CD4-positive, alpha-beta T cell treated with Interleukin-17A for 4 hours (primary cell): ENCODE measurements at regions not wholly inside any gene's neighbourhood (a gene's known extent, or its start where the extent isn't known, plus 50 kb on each side); places are given as distances from the start of the nearest gene placed in this dataset.

Experiments
- DNase-seq: peaks from one replicate; pipeline ENCODE4 v3.0.0-alpha.2; 2020; ENCODE audit warnings: mixed read lengths

DNA sequence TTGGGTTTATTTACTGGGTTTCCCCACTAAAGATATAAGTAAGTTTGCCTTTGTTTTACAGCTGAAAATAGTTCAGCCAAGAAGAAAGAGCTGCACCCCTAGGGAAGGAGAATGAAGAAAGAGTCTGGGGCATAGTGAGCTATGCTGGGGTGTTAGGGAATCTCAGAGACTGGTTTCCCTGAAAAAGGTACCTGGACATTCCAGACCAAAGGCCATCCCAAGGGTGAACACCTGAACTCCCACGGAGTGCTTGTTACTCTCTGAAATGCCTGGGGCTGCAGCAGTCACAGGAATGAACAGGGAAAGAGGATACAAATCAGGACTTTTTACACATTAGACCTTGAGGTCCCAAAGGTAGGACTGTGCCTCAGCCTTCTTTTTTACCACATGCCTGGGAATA lies 337.6 kb upstream of the SLC10A2 start:
- DNase-seq = no peak

DNA sequence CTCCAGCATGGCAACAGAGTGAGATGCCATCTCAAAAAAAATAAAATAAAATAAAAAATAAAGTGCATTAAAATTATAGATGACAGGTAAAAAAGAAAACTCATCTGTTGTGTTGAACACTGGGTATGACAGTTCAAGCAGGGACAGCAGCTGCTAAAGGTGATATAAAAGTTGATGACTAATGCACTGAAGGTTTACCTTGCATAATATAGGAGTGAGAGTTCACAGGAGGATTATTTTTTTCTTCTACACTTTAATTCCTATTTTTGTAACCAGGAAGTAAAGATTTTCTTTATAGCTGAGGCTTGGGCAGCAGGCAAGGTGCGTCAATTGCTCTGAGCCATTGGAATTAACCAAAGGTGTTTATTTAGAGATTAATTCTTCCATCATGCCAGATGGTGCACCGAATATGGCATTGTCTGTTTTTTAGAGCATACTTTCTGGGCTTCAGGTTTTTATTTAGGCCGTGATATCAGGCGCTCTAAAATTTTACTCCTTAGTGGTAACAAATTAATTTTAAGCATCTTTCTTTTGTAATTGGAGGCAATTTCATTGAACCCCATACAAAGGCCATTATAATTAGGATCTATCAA lies 337.0 kb upstream of the SLC10A2 start:
- no peak for DNase-seq

DNA sequence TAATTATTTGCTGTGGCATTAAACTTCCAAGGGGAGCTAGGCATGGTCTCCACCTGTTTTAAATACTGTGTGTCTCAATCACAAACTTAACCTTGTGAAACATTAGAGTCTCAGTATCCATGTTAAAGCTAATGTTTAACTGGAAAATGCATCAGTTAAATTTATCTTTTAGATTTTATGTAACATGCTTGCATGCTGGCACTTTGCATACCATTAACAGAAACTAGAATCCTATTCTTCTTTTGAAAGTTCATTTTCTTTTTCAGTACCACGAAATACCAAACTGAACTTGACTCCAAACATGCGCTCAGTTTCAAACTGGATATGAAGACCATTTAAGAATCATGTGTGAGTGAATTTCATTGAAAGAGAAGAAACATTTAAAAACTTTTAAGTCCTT lies 328.9 kb upstream of the SLC10A2 start:
- no peak for DNase-seq

DNA sequence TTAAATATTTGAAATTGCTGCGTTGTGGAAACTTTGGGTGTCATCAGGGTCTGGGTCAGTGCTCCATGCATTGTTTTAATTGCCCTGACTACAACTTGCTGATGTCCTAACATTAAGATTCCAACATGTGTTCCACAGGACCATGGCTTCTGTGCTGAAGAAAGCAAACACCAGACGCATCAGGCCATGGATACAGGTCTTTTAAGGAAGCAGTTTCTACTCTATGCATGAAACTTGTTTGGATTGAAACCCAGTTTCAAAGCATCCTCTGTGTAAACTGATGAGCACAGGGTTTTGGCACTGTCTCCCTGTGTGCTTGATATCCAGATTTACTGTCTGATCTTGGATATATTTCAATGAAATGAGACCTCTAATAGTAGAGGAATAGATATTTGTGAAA lies 328.4 kb upstream of the SLC10A2 start:
- no peak for DNase-seq

DNA sequence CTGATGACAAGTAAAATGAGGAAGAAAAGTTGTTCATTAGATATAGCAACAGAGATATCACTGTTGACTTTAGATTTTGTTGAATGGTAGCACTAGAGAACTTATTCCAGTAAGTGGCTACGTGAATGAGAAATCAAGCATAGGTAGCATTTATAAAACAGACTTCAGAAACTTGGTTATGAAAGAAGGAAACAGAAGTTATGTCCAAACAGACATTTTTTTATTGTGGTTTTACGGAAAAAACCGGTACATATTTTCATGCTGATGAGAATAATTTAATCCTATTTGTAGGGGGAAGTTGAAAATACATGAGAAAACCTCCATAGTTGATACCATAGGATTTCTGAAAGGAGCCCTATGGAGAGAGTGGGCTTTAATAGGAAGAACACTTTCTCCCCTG lies 325.7 kb upstream of the SLC10A2 start:
- no peak for DNase-seq

DNA sequence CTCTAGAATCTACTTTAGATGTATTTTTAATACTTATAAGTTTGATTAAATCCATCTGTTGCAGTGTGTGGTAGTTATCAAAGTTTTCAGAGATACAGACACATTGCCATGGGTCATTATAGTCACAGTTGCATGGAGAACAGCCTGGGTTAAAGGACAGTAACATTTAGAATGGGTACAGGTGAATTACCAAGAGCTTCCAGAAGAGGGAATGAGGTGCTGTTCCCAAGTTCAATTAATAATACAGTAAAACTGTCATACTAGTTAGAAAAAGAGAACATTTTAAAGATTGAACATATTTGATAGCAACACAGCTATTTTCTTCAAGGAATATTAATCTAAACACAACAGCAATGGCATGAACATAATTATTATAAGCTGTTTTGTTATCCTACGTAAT lies 322.6 kb upstream of the SLC10A2 start:
- no peak for DNase-seq

DNA sequence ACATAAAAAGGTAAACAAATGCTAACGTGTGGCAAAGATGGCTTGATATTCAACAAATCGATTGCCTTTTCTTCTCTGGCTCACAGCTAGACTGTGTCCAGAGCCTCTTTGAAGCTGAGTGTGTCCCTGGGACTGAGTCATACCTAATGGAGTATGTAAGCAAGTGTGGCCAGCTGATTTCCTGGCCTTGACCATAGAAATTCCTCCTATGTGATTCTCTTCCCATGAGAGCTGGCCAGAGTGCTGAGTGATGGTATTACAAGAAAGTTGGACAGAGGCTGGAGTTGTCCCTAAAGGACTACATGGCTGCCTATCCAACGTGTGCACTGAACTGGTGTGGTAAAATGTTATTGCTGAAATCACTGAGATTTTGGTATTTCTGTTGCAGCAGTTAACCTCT lies 320.1 kb upstream of the SLC10A2 start:
- no peak for DNase-seq

DNA sequence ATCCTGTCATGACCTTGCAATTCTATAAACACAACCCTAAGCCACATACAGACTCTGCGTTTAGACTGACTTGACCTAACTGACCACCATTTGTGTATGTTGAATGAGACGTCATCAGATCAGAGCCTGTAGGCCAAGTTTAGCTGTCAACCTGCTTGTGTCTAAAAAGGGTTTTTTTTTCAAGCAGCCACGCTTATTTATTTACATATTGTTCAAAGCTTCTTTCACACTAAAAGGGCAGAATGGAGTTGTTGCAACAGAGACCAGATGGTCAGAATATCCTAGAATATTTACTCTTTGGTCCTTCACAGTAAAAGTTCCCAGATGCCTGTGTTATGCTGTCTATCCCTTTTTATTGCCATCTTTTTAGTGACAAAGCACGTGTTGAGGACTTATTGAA lies 307.7 kb upstream of the SLC10A2 start:
- no peak for DNase-seq

DNA sequence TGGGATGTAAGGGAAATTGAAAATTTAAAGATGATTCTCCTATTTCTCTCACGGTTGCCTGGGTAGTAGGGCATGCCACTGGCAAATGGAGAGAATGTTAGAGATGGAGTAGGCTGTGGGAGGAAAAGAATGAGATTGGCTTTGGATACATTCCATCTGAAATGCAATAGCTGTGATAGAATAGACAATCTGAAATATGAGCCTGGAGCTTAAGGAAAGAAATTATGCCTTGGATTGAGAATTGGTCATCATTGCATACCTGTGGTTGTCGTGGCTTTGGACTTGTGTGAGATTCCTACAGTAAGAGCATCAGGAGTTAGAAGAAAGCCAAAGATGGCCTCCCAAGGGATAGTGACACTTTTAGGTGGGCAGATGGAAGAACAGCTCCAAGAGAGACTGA lies 305.1 kb upstream of the SLC10A2 start:
- no peak for DNase-seq

DNA sequence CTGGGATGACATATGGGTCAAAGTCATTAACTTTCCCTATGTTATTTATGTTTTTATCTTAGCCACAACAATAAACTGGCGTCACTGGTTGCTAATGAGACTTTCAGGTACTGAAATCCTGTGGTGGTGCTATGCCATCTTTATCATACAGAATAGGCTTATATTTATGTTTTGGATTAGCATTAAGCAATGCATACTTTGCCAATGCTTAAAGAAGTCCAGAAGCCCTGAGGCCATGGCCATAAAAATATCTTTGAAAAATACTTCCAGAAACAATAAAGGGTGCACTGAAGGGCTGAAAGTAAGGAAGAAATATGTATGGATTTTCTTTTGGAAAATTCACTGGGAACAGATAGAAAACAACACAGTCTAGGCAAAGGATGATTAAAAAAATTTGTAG lies 304.6 kb upstream of the SLC10A2 start:
- DNase-seq = no peak

DNA sequence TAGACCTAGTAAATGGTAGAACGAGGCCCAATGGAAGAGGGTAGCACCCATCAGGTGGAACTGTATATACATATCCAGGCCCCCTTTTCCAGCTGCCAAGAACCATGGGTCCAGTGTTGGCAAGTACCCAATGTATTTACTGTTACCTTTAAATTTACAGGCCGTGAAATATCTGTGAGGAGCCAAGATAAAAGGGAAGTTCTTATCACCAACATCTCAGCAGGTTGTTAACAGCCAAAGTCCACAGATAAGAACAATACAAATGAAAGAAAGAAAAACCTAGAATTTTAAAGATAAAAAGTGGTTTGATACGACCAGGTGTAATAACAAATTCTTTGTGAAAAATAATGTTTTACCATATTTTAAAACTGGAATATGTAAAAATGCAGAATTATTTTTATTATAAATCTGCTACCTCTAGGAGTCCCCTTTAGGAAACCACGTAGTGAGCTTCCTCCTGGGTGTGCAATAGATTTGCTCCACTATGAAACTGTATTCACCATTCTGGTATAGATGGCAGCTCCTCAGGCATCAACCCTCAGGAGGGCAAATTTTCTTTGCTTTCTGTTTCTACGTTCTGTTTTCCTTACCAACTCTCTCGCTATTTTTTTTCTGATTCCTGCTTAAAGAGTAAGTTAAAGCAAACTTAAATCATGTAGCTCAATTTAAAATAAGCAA lies 292.2 kb upstream of the SLC10A2 start:
- no peak for DNase-seq

DNA sequence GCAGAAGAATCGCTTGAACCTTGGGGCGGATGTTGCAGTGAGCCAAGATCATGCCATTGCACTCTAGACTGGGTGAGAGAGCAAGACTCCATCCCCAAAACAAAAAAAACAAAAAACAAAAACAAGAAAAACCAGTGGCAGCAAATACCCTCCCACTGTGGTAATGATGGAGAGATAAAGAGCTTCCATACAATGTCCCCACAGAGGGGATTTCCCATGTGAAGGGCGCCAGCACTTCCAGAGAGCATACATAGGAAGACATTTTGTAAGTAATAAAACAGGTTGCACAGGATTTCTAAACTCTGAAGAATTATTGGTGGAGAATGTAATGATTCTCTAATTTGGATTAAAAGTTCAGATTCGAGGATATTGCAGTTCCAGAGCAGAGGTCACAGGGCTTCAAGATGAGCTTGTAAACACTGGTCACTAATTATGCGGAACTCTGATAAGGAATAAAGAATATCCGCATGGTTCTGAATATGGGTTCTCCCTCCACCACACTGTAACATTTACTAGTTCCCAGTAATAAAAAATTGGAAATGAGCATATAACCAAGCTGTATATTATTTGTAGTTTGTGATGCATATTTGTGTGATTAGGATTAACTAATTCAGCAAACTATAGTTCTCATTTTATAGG lies 290.1 kb upstream of the SLC10A2 start:
- no peak for DNase-seq

DNA sequence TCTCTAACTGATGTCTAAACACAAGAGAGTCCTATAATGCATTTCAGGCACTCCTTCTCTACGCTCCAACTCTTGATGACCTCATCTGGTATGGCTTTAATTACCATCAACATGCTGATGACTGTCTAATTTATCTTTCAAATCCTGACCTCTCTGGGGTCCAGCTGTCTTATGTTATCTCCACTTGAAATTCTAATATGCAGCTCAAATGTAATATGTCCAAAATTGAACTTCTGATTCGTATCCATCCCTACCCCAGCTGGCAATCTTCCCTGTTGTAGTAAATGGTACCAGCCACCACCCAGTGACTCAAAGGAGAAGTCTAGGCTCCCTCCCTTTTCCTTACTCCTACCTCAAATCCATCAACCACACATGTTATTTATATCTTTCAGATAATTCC lies 288.0 kb upstream of the SLC10A2 start:
- DNase-seq = no peak

DNA sequence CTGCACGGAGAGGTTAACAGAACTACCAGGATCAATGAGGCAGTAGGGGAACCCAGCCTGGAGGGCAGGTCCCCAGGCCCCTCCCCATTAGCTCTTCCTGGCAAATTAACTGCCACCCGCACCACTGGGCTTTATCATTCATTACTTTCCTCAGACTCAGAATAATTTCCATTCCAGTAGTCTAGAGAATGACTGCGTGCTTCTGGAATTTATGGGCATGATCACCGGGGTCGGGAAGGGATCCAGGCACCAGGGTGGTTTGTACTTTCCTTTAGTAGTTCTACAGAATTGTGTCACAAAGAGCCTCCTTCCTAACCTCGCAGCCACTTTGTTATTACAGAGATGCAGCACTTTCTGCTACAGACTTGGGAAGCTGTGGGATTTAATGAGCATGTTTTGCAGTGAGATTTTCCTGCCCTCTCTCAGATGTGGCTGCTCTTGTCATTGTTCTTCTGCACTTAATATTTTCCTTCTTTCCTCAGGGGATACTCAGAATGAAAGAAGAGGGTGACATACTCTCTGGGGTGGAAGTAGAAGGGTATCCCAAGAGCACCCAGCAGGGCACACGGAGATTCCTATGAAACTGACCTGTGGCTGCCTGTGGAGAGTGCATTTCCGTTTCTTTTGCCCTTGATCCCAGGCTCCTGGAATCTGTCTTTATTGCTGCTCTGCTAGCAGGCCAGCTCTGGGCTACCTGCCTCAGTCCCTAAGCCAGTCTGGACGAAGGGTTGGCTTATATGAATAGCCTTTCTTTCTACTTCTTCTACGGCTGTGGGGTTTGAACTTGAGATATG lies 285.0 kb upstream of the SLC10A2 start:
- no peak for DNase-seq

DNA sequence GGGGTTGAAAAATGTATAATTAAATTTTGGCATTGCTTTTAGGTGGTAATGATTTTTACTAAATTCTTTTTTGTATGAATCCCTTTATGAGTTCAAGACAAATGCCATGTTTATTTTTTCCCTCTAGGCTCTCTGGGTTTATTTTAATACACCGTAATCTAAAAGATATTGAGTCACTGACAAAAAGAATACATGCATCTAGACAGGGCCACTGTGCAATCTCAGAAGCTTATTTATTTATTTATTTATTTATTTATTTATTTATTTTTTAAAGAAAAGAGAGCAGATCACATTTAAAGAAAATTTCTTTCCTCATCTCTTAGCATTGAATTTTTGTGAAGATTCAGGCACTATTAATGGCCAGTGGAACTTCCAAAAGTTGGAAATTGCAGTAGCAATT lies 283.9 kb upstream of the SLC10A2 start:
- no peak for DNase-seq

DNA sequence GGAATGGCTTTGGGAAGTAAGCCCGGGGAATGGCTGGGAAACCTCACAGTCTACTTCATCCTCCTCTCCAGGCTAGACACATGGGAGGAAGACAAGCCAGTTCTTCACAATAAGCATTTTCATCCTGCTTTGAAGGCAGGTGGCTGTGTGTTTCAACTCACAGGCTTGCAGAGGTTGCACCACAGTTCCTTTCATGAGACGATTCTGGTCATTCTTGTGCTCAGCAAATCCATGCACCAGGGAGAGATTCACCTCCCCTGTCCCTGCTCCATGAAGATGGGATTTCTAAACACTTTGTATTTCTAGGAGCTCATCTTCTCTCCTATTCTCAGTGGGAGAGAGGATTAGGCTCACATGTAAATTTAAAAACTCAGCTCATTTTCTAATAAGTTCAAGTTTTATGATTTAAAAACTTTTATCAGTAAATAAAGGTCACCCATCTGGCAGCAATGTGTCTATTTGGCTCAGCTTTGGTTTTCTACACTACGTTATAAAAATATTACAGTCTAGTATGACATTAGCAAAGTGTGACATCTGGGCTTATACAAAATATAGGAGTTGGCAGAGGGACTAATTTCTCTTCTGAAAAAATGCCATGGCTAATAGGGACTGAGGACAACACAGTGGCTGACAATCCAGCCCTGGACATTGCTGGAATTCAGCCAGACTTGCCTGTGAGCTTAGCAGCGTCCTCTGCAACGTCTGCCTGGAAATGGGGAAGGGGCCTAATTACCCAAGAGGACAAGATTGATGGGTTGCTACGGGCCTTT lies 283.2 kb upstream of the SLC10A2 start:
- no peak for DNase-seq

DNA sequence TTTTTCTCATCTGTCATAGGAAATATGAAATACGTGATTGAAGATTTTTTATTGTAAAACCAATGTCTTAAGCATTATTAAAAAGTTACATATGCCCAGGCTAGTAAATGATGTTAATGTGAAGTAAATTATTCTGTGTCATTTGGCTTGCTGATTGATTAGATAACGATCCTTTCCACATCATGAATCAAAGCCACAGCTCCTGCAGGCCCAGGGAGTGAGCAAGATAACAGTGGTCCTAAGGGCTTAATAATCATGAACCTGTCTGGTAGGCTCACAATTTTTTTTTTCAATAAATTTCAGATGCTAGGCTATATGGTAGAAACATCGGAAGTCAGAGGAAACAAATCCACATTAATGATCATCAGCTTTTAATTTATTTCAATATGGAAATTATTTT lies 269.0 kb upstream of the SLC10A2 start:
- DNase-seq = no peak

DNA sequence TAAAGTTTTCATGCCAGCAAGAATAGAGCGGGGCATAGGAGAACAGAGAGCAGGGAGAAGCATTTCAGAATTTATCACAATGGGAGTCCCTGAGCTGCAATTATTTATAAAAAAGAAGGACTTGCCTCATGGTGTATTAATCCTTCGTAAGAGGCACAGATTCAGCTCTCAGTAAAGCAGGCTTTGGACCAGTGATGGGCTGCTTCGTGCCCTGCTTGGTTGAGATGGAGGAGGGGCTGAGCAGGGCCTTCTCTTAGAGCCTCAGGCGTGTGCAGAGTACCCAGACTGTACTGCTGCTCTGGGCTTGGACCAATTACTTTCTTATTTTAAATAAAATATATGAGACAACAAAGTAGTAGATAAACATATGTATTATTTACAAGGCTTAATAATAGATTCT lies 265.7 kb upstream of the SLC10A2 start:
- DNase-seq = no peak

DNA sequence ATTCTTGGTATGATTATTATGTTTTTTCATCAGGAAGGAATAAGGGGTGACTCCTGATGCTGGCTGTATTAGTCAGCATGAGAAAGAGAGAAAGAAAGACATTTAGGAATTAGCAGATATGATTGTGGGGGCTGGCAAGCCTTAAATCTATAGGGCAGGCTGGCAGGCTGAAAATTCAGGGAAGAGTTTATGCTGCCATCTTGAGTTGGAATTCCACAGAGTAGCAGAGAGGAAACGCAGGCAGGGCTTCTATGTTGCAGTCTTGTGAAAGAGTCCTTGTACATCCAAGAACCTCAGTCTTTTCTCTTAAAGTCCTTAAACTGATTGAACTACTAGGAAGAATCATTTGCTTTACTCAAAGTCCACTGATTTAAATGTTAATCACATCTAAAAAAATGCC lies 262.7 kb upstream of the SLC10A2 start:
- DNase-seq = no peak

DNA sequence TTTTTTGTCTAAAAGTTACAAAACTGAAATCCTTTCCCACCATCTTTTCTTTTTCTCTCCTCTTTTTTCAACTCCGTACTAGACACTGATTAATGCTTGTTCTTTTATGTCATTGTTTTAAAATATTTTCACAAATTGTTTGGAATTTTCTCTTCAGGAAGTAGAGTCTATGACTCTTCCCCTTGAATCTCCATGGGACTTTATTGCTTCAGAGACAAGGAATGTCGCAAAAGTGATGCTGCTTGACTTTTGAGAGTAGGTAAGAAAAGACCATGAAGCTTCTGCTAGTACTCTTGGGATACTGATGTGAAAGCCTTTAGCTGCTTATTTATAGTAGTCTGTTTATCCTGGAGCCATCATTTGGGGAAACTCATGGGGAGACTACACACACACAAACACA lies 260.1 kb upstream of the SLC10A2 start:
- DNase-seq = no peak

DNA sequence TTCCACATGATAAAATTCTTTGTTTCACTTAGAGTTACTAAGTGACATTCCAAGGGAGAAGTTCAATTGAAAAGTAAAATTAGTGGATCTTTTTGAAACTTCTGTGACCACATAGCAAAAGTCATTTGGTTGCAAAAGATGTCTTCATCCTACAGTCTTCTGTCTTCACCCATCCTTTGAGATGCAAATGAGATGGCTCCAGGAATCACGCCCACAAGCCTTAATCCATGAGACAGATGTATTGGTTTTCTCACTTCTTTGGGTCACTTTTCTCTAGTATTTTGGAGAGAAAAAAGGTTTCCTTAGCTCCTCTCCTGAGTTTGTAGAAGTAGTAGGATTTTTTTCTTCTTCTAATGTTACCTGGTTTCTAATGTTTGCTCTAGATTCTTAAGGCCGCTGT lies 259.5 kb upstream of the SLC10A2 start:
- DNase-seq = no peak

DNA sequence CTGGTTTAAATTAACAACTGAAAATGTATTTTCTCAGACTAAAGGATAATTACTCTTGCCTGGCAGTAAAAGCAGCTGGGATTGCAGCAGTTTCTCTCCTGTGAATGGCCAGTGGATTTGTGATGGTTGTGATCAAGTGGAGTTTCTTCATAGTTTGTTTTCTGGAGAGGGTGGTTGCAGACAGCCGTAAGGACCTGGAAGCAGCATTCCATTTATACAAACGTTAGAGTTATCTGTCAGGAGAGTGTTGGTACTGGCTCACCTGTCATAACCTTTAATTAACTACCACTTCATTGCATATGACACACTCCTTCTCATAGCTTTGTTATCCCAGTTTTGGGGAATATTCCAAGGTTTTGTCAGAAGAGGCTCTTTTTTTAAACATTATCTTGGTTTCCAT lies 258.4 kb upstream of the SLC10A2 start:
- DNase-seq = no peak

DNA sequence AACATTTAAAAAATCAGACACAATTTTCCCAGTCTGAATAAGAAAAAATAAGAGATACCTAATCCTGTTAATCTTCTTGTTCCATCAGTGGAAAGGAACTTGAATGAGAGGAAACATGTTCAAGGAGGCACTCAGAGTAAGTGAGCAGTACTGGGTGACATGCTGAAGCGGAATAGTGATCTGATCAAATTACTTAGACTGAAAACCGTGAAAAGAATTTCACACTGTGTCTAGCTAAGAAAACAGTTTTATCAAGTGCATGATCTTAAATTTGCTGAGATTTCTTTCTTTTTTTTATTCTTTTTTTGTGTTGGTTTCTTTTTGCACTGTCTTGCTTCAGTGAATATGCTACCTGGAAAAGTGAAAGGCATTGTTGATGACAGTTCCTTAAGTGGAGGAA lies 249.5 kb upstream of the SLC10A2 start:
- DNase-seq = no peak
